Activated CD4-positive, alpha-beta T cell treated with anti-CD3 and anti-CD28 coated beads, Interleukin-2, amount 50 U/mL, for 4 hours (primary cell): ENCODE measurements at regions not wholly inside any gene's neighbourhood (a gene's known extent, or its start where the extent isn't known, plus 50 kb on each side); places are given as distances from the start of the nearest gene placed in this dataset.

Experiments used
- DNase-seq, 2 experiments: peaks; one replicate each; pipeline ENCODE4 v3.0.0-alpha.2; 2020

DNA sequence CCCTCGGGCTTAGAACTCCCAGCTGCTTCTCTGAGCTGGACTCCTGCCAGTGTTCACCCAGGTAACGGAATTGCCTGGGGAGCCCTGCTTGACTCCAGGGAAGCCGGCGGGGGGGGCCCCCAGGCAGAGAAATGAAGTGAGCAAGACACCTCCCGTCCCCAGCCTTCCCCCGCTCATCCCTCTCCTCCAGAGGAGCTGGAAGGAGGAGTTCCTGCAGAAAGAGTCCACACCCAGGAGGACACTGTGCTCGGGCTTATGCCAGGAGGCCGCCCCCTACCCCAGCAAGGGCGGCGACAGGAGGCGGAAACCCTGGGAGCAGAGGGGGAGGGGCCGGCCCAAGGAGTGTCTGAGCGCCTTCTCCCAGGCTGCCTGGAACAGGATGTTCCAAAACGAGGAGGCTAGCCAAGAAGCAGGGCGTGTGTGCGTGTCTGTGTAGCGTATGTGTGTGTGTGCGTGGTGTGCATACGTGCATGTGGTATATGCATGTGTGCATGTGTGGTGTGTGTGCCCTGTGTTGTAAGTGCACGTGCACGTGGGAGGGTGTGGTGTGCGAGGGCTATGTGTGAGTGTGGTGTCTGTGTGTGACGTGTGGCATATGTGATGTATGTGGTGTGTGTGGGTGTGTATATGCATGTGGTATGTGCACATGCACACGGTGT lies 511.3 kb downstream of the SHQ1 start:
- DNase-seq: no peak

- no peak for DNase-seq
Observed at GRCh38 chr3:72336114-72336651, 512.1 kb downstream of the SHQ1 start.

DNA sequence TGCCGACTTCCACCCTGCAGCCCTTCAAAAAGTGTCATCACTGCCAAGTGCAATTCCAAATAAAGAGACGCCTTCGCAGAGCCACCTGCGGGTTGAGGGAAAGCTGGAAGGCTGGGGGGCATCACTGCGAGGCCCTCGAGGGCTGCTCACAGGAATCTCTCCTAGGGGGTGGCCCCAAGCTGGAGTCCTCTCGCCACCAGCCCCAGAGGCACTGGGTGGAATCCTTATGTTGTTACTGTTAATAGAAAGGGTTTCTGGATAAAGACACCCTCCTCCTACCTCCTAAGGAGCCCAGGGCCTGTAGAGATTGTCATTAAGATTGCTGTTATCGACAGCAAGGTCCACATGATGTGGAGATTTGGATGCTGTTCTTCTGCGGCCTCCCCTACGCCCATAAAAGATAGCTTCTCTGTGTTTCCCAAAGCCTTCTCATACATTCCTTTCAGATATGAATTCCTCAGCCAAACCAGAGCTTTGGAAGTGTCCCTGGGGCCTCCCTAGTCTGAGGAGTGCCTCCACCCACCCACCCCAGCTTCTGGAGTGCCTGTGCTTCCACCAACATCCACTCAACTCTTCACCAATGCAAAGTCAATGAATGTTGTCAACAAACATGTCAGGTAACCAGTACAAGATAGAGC lies 512.7 kb downstream of the SHQ1 start:
- DNase-seq: no peak

DNA sequence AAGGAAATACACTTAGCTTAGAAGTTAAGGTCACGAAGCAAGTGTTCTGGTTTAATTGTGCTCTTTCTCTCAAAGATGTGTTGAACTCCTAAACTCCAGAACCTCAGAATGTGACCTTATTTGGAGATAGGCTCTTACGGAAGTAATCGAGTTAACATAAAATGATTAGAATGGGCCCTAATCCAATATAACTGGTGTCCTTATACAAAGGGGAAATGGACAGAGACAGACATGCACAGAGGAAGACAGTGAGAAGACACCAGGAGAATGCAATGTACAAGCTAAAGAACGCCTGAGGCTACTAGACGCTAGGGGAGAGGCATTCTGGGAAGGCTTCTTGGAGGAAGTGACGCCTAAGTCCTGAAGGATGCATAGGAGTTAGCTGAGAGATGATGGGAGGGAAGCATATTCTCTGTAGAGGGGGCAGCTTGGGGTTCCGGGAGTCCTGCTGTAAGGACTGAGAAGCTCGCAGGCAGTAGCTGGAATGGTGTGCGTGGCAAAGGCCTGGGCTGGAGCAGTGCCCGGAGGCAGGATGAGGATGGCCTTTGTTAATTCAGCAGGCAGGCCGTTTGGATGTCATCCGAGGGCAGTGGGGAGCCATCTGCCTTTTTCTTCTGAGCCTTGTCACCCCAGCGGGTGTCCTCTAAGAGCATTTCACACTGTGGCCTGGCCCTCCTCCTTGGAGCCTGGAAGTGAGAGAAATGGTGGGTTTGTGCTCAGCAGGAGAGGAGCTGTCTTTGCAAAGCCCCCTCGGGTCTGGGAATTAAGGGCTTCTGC lies 513.4 kb downstream of the SHQ1 start:
- no peak for DNase-seq

- DNase-seq: no peak
Observed at GRCh38 chr3:72332689-72333088, 515.6 kb downstream of the SHQ1 start.

DNA sequence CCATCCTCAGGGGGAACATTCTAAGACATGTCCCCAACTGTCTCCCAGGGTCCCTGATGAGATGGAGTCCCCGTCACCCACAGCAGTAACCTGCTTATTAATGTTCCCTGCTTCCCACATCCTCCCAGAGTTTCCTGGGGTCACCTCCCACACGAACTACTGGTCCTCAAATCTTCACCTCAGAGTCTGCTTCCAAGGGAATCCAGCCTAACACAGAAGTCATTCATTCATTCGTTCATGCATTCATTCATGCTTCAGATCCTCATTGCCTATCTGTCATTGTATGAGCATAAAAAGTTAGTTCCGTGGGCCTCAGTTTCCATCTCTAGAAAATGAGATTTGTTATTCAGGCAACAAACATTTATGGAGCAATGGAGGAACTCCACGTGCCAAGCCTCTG lies 516.2 kb downstream of the SHQ1 start:
- DNase-seq: no peak

DNA sequence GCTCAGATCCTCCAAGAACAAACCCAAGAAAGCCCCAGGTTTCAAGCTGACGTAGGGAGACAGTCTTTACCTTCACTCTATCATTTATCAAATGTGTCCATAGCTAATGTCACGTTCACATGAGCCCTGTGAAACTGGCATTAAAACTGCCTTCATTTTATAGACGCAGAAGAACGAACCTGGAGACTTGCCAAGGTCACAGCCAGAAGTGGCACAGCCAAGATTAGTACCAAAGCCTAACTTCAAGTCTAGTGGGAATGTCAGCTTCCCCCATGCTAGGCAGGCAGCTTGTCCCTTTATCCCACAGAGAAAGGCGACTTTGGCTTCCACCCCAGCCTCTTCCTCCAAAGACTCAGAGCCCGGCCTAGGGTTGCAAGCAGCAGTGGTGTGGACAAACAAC lies 517.2 kb downstream of the SHQ1 start:
- DNase-seq: no peak

DNA sequence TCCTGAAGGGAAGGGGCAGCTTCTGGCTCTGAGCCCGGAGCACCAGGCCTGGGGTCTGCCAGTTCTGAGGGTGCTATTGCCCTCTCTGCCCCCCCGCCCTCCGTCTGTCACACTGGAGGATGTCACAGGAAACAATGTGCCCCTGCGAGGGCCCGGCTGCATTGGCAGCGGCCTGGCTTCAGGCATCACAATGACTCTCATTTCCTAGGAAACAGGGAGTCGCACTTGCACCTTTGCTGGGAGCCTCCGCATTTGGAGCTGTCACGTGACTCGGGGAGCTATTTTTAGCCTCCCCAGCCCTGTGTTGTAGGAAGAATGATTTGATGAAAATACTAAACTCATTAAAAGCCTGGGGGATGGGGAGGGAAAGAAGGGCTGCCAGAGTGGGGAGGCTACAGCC lies 518.9 kb downstream of the SHQ1 start:
- no peak for DNase-seq

- DNase-seq: no peak
Observed at GRCh38 chr3:72328755-72329277, 519.4 kb downstream of the SHQ1 start.

- DNase-seq: no peak
Observed at GRCh38 chr3:72327008-72327407, 521.2 kb downstream of the SHQ1 start.

GRCh38 chr3:72324253-72324811 lies 523.9 kb downstream of the SHQ1 start:
- DNase-seq: no peak

DNA sequence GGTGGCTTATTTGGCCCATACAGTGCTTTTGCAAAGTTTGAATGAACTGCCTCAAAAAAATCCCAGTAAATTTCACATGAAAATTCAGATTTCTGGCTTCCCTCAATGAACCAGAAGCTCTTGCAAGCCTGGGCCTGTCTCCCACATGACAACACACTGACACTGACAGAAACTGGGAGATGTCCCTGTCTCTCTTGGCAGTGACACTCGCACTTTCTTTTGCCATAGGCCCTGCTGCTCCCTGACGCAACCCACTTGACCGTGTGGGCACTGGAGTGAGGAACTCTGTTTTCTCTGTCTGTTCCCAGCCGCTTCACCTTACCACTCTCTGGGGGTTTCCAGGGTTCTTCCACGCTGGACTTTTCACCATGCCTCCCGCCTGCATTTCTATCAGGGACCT lies 524.5 kb downstream of the SHQ1 start:
- no peak for DNase-seq

GRCh38 chr3:72322264-72322976 lies 525.8 kb downstream of the SHQ1 start:
- DNase-seq: no peak

DNA sequence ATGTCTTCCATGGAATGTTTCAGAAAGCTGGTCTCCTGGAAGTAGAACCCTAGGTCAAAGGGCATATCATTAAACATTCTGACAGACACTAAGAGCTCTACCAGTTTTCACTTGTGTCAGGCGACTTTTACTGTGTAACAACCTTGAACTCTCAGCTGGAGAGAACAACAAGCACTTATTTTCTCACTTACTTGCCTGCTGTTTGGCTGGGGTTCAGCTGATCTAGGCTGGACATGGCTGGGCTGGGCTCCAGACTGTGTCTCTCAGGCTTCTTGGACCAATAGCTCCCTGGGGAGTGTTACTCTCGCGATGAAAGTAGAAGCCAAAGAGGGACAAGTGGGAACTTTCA lies 527.3 kb downstream of the SHQ1 start:
- DNase-seq: no peak

- no peak for DNase-seq
Observed at GRCh38 chr3:72320095-72320954, 527.9 kb downstream of the SHQ1 start.

DNA sequence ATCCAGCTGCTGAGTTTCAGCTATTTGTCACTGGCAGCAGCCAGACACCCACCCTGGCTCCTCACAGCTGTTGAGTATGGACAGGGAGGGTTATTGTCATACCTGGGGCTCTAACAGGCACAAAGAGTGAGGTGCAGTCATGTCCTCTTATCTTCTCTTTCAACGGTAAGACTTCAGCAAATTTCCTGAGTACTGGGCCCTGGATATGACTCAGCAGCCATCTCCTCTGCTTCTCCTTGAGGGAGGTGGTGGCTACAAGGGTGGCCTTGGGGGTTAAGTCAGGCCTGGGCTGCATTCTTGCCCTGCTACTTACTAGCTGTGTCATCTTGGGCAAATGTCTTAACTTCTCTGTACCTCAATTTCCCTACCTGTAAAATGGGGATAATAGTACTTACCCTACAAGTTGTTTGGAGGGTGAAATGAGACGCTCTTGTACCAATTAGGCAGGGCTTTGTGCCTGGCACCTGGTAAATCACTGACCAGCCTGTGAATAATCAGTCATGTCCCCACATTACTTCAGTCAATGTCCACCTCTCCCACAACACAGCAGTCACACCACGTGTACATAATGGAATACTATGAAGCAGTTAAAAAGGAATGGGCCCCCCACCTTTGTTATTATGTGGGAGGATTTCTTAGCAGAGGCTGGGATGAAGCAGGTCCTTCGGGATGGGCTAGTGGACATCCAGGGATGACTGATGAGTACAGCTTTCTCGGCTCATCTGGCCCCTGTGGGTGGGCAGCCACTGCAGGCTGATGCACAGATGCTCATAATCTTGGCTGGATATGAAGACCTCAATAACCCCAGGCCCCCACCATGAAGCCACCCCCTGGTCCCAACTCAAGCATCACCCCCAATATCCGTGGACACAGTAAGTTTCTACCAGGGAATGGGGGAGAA lies 528.8 kb downstream of the SHQ1 start:
- no peak for DNase-seq

GRCh38 chr3:72318504-72319193 lies 529.6 kb downstream of the SHQ1 start:
- DNase-seq: no peak

DNA sequence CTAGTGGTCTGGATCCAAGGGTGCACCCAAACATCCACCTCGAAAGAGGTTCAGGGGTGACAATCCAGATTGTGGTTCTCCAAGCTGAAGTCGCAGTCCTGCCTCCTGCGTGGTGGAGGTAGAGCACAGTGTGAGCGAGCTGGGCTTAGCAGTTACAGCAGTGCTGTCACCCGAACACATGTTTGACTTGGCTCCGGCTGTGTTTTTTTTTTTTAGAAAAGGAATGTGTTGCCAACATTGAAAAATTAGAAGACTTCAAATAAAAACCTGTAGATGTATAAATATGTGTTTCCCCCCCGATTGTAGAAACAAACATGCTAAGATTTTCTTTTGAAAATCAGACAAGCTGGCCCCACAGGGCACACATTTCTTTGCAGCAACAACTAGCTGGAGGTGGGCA lies 530.8 kb downstream of the SHQ1 start:
- DNase-seq: no peak

GRCh38 chr3:72316501-72317279 lies 531.6 kb downstream of the SHQ1 start:
- DNase-seq: no peak
